H9 (cell line): ENCODE measurements at regions not wholly inside any gene's neighbourhood (a gene's known extent, or its start where the extent isn't known, plus 50 kb on each side); places are given as distances from the start of the nearest gene placed in this dataset.

Experiments
- DNase-seq: peaks from one replicate; pipeline ENCODE4 v3.0.0-alpha.2; 2017
- H2AFZ ChIP-seq: one replicate; pipeline ENCODE4 v1.6.1; 2013; ENCODE audit warnings: mild to moderate bottlenecking, low read length, control low read depth, moderate library complexity
- H2AK5ac ChIP-seq: 2 replicates; pipeline ENCODE4 v1.6.1; 2013; ENCODE audit warnings: low read length, control low read depth, mixed read lengths; ENCODE audit not compliant: insufficient read length
- H2BK120ac ChIP-seq: one replicate; pipeline ENCODE4 v1.6.1; 2013; ENCODE audit warnings: low read depth, mild to moderate bottlenecking, low read length, control low read depth, inconsistent platforms; ENCODE audit not compliant: poor library complexity, severe bottlenecking
- H2BK12ac ChIP-seq: 2 replicates; pipeline ENCODE4 v1.6.1; 2013; ENCODE audit warnings: low read length, control low read depth, mixed read lengths, low read depth; ENCODE audit not compliant: insufficient read length
- H2BK15ac ChIP-seq: 2 replicates; pipeline ENCODE4 v1.6.1; 2013; ENCODE audit warnings: low read depth, low read length, control low read depth
- H2BK20ac ChIP-seq: one replicate; pipeline ENCODE4 v1.6.1; 2013; ENCODE audit warnings: low read depth, mild to moderate bottlenecking, low read length, control low read depth, inconsistent platforms; ENCODE audit not compliant: poor library complexity, severe bottlenecking
- H2BK5ac ChIP-seq: 2 replicates; pipeline ENCODE4 v1.6.1; 2013; ENCODE audit warnings: low read length, control low read depth, mixed read lengths; ENCODE audit not compliant: insufficient read length
- H3K14ac ChIP-seq: 2 replicates; pipeline ENCODE4 v1.6.1; 2013; ENCODE audit warnings: low read length, control low read depth; ENCODE audit not compliant: insufficient read depth
- H3K18ac ChIP-seq: 2 replicates; pipeline ENCODE4 v1.6.1; 2013; ENCODE audit warnings: low read depth, mild to moderate bottlenecking, mixed read lengths, low read length, control low read depth; ENCODE audit not compliant: insufficient read length
- H3K23ac ChIP-seq: 2 replicates; pipeline ENCODE4 v1.6.1; 2013; ENCODE audit warnings: low read length, control low read depth, mixed read lengths, low read depth; ENCODE audit not compliant: insufficient read length
- H3K23me2 ChIP-seq: 2 replicates; pipeline ENCODE4 v1.6.1; 2013; ENCODE audit warnings: low read depth, mild to moderate bottlenecking, mixed read lengths, low read length, control low read depth; ENCODE audit not compliant: insufficient read length, poor library complexity, severe bottlenecking
- H3K27ac ChIP-seq: 2 replicates; pipeline ENCODE4 v1.5.1; 2013; ENCODE audit warnings: low read length, control low read depth, mixed read lengths, low read depth; ENCODE audit not compliant: insufficient read length
- H3K27me3 ChIP-seq: 2 replicates; pipeline ENCODE4 v1.6.1; 2013; ENCODE audit warnings: low read length, control low read depth, inconsistent platforms; ENCODE audit not compliant: insufficient read depth
- H3K4ac ChIP-seq: 2 replicates; pipeline ENCODE4 v1.6.1; 2013; ENCODE audit warnings: low read depth, mild to moderate bottlenecking, control low read depth, inconsistent platforms, low read length, moderate library complexity
- H3K4me1 ChIP-seq: 2 replicates; pipeline ENCODE4 v1.6.1; 2013; ENCODE audit warnings: low read length, control low read depth, inconsistent platforms; ENCODE audit not compliant: insufficient read depth
- H3K4me2 ChIP-seq: 2 replicates; pipeline ENCODE4 v1.6.1; 2013; ENCODE audit warnings: low read length, control low read depth, mixed read lengths; ENCODE audit not compliant: insufficient read length, insufficient read depth
- H3K56ac ChIP-seq: 2 replicates; pipeline ENCODE4 v1.6.1; 2013; ENCODE audit warnings: low read depth, mild to moderate bottlenecking, mixed read lengths, low read length, control low read depth; ENCODE audit not compliant: insufficient read length
- H3K79me1 ChIP-seq: 2 replicates; pipeline ENCODE4 v1.6.1; 2013; ENCODE audit warnings: low read depth, mild to moderate bottlenecking, moderate library complexity, low read length, control low read depth, inconsistent platforms; ENCODE audit not compliant: insufficient read depth, poor library complexity, severe bottlenecking
- H3K79me2 ChIP-seq: 2 replicates; pipeline ENCODE4 v1.6.1; 2013; ENCODE audit warnings: low read length, control low read depth, inconsistent platforms; ENCODE audit not compliant: insufficient read depth
- H3K9ac ChIP-seq: 2 replicates; pipeline ENCODE4 v1.6.1; 2013; ENCODE audit warnings: low read length, control low read depth, mixed read lengths; ENCODE audit not compliant: insufficient read length; ENCODE audit errors: extremely low read depth
- H3K9me3 ChIP-seq: one replicate; pipeline ENCODE4 v1.6.1; 2013; ENCODE audit warnings: low read depth, low read length, inconsistent platforms; ENCODE audit not compliant: control insufficient read depth
- H3T11ph ChIP-seq: one replicate; pipeline ENCODE4 v1.6.1; 2013; ENCODE audit warnings: mild to moderate bottlenecking, low read length, control low read depth, inconsistent platforms
- H4K20me1 ChIP-seq: one replicate; pipeline ENCODE4 v1.6.1; 2013; ENCODE audit not compliant: control insufficient read depth, insufficient read length, insufficient read depth
- H4K5ac ChIP-seq: 2 replicates; pipeline ENCODE4 v1.6.1; 2013; ENCODE audit warnings: low read depth, mild to moderate bottlenecking, mixed read lengths, low read length, control low read depth; ENCODE audit not compliant: insufficient read length
- H4K8ac ChIP-seq: replicated peaks from 2 replicates; pipeline ENCODE4 v1.6.1; 2013; ENCODE audit warnings: low read length, control low read depth, mixed read lengths, low read depth; ENCODE audit not compliant: insufficient read length
- H4K91ac ChIP-seq: 2 replicates; pipeline ENCODE4 v1.6.1; 2013; ENCODE audit warnings: low read depth, mild to moderate bottlenecking, moderate library complexity, mixed read lengths, low read length, control low read depth; ENCODE audit not compliant: insufficient read length
- H3K27ac Mint-ChIP-seq, 3 experiments: 2 replicates in 2 of 3; 3 replicates in 1 of 3; pipeline ENCODE4 v1.8.0; 2020 to 2021; ENCODE audit warnings: mixed read lengths in 3 of 3, mild to moderate bottlenecking in 1 of 3, moderate library complexity in 1 of 3
- H3K27me3 Mint-ChIP-seq: 2 replicates; pipeline ENCODE4 v1.8.0; 2021; ENCODE audit warnings: low read depth, mild to moderate bottlenecking, moderate library complexity, mixed read lengths
- H3K36me3 Mint-ChIP-seq, 3 experiments: 2 replicates in 2 of 3; 3 replicates in 1 of 3; pipeline ENCODE4 v1.8.0; 2020 to 2021; ENCODE audit warnings: low read depth in 3 of 3, mixed read lengths in 3 of 3; ENCODE audit not compliant: insufficient read depth in 1 of 3
- H3K4me1 Mint-ChIP-seq, 2 experiments: 2 replicates each; pipeline ENCODE4 v1.8.0; 2020; ENCODE audit warnings: mixed read lengths in 2 of 2
- H3K4me3 Mint-ChIP-seq, 2 experiments: 2 replicates in 1 of 2; 3 replicates in 1 of 2; pipeline ENCODE4 v1.8.0; 2020 to 2021; ENCODE audit warnings: mild to moderate bottlenecking in 2 of 2, mixed read lengths in 2 of 2, moderate library complexity in 1 of 2
- H3K9me3 Mint-ChIP-seq, 2 experiments: 2 replicates in 1 of 2; 3 replicates in 1 of 2; pipeline ENCODE4 v1.8.0; 2020; ENCODE audit warnings: mild to moderate bottlenecking in 2 of 2, mixed read lengths in 2 of 2, moderate library complexity in 1 of 2
- WGBS: extraction: QIAGEN DNeasy Blood & Tissue Kit; methylation state at CpG from one replicate; pipeline ENCODE4 v1.1.7; 2013; ENCODE audit warnings: missing lambda C conversion rate, low lambda C conversion rate, mixed read lengths; ENCODE audit not compliant: insufficient read length; ENCODE audit errors: extremely low coverage; 5-methylcytosine and 5-hydroxymethylcytosine counted together
- TF ChIP-seq, protein P1 (sequence below): fragments of 200-600 bp; sonication (generic); conservative IDR thresholded peaks from 3 replicates; pipeline ENCODE4 v1.8.0; 2021; ENCODE audit warnings: antibody characterized with exemption, mild to moderate bottlenecking

DNA sequence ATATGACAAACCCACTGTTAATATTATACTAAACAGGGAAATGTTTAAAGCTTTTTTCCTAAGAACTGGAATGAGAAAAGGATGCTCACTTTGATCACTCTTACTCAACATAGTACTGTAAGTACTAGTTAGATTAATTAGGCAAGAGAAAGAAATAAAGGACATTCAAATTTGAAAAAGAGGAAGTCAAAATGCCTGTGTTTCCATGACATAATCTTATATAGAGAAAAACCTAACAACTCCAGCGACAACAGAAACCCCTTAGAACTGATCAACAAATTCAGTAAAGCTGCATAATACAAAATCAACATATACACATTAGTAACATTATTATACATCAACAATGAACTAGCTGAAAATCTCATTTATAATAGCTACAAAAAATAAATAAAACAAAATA is 200.6 kb upstream of the ROBO1 start:
- peaks cover 0 to 10% of the 10 kb centered on the region in 2 experiments; a peak in 4 of 5 replicates for H3K9me3 Mint-ChIP-seq
- Histone ChIP-seq H2BK5ac (no peak overlapping the region), H3K14ac (no peak overlapping the region), H3K56ac (no peak overlapping the region), H3T11ph (no peak overlapping the region), H2AFZ (no peak overlapping the region), H3K4me2 (no peak overlapping the region), H3K23me2 (no peaks in the 10 kb centered on the region), H2BK15ac (no peak overlapping the region), H3K23ac (no peak overlapping the region), H4K91ac (no peak overlapping the region), H4K5ac (no peak overlapping the region), H3K79me1 (no peaks in the 10 kb centered on the region), H2AK5ac (no peak overlapping the region), H4K20me1 (no peaks in the 10 kb centered on the region), H3K4ac (no peak overlapping the region), H3K9ac (no peak overlapping the region), H3K9me3 (no peaks in the 10 kb centered on the region), H2BK12ac (no peak overlapping the region), H3K27ac (no peak overlapping the region), H3K4me1 (no peaks in the 10 kb centered on the region), H3K27me3 (no peaks in the 10 kb centered on the region), H3K18ac (no peak overlapping the region), H2BK20ac (no peak overlapping the region), H2BK120ac (no peak overlapping the region), H4K8ac (no peak overlapping the region), H3K79me2 (no peaks in the 10 kb centered on the region)
- TF ChIP-seq, protein P1, sequence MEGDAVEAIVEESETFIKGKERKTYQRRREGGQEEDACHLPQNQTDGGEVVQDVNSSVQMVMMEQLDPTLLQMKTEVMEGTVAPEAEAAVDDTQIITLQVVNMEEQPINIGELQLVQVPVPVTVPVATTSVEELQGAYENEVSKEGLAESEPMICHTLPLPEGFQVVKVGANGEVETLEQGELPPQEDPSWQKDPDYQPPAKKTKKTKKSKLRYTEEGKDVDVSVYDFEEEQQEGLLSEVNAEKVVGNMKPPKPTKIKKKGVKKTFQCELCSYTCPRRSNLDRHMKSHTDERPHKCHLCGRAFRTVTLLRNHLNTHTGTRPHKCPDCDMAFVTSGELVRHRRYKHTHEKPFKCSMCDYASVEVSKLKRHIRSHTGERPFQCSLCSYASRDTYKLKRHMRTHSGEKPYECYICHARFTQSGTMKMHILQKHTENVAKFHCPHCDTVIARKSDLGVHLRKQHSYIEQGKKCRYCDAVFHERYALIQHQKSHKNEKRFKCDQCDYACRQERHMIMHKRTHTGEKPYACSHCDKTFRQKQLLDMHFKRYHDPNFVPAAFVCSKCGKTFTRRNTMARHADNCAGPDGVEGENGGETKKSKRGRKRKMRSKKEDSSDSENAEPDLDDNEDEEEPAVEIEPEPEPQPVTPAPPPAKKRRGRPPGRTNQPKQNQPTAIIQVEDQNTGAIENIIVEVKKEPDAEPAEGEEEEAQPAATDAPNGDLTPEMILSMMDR = no peak
- H3K27ac Mint-ChIP-seq = no peak overlapping the region
- WGBS = no CpG with 5 or more reads among the region's 1 CpG
- H3K4me1 Mint-ChIP-seq = no peaks in the 10 kb centered on the region
- no peaks in the 10 kb centered on the region for H3K27me3 Mint-ChIP-seq
- H3K4me3 Mint-ChIP-seq = no peak overlapping the region
- H3K36me3 Mint-ChIP-seq = peaks cover 0 to 5% (median 0%) of the 10 kb centered on the region in 3 experiments; a peak in 2 of 7 replicates
- no peak for DNase-seq
